HCT116 (cell line): ENCODE measurements at regions not wholly inside any gene's neighbourhood (a gene's known extent, or its start where the extent isn't known, plus 50 kb on each side); places are given as distances from the start of the nearest gene placed in this dataset.

ENCODE experiments used
- ATAC-seq: fragments of 200-7000 bp; cut with Tn5 transposase; 2 replicates; pipeline ENCODE4 v1.9.1; 2020; ENCODE audit warnings: mild to moderate bottlenecking, moderate library complexity
- BruUV-seq: library from RNA; stranded (reverse); fragments of 400-500 nt; replicated peaks from 2 replicates; lab custom pipeline; 2021; lab: Mats Ljungman, UMichigan
- CTCF ChIA-PET: fragments of 300-600 bp; sonication (Branson Sonifier 250); formaldehyde crosslinking; loops from one replicate; lab custom pipeline; 2021; ENCODE audit warnings: antibody characterized with exemption; lab: Charles Lee
- POLR2A ChIA-PET: fragments of 300-600, 350-600 bp; sonication (Branson Sonifier 250); formaldehyde crosslinking; loops from one replicate; lab custom pipeline; 2021; ENCODE audit warnings: antibody characterized with exemption; lab: Charles Lee
- RAD21 ChIA-PET, 2 experiments: fragments of 300-600 bp; sonication (Branson Sonifier 250); formaldehyde crosslinking; loops; one replicate each; lab custom pipeline; 2023; ENCODE audit warnings: low total read pairs in 2 of 2; ENCODE audit not compliant: uncharacterized antibody in 2 of 2, unreplicated experiment in 2 of 2, low non-redundant PET in 1 of 2; lab: Charles Lee
- DNase-seq: peaks from one replicate; pipeline ENCODE4 v3.0.0-alpha.2; 2010; ENCODE audit warnings: low read depth, low spot score
- H2AFZ ChIP-seq: fragments of 200-600 bp; shearing (Covaris generic), sonication (generic); 2 replicates; pipeline ENCODE4 v1.6.1; 2017; ENCODE audit warnings: low read depth, mixed run types, mixed read lengths, antibody characterized with exemption, low read length; ENCODE audit not compliant: poor library complexity, severe bottlenecking
- H3K27ac ChIP-seq: 2 replicates; pipeline ENCODE4 v1.5.1; 2012; ENCODE audit warnings: low read depth, low read length
- H3K27me3 ChIP-seq: fragments of 200-600 bp; sonication (generic); 2 replicates; pipeline ENCODE4 v1.6.1; 2016; ENCODE audit warnings: mixed run types, low read length, mixed read lengths; ENCODE audit not compliant: insufficient read depth
- H3K36me3 ChIP-seq, 2 experiments: fragments of 200-500 bp in 1 of 2; fragments of 200-600 bp in 1 of 2; sonication (Bioruptor generic) in 1 of 2; sonication (generic) in 1 of 2; 2 replicates each; pipeline versions ENCODE4 v1.5.1 to v1.6.1; 2014 to 2016; ENCODE audit warnings: low read length in 2 of 2, inconsistent platforms in 1 of 2, mixed read lengths in 1 of 2, mixed run types in 1 of 2; ENCODE audit not compliant: insufficient read depth in 2 of 2, control insufficient read depth in 1 of 2
- H3K4me1 ChIP-seq, 2 experiments: fragments of 200-600 bp in 1 of 2; sonication (generic) in 1 of 2; 2 replicates each; pipeline versions ENCODE4 v1.5.1 to v1.6.1; 2012 to 2017; ENCODE audit warnings: low read length in 2 of 2, inconsistent platforms in 1 of 2, mild to moderate bottlenecking in 1 of 2, mixed read lengths in 1 of 2, mixed run types in 1 of 2, moderate library complexity in 1 of 2; ENCODE audit not compliant: insufficient read depth in 2 of 2, control insufficient read depth in 1 of 2
- H3K4me2 ChIP-seq: fragments of 200-600 bp; sonication (generic); 2 replicates; pipeline ENCODE4 v1.6.1; 2017; ENCODE audit warnings: mixed run types, low read length, mixed read lengths
- H3K4me3 ChIP-seq, 2 experiments: fragments of 200-600 bp in 1 of 2; sonication (generic) in 1 of 2; replicated peaks in 1 of 2; 2 replicates each; pipeline ENCODE4 v1.5.1; 2011 to 2016; ENCODE audit warnings: low read length in 2 of 2, control low read depth in 1 of 2, low read depth in 1 of 2, mild to moderate bottlenecking in 1 of 2, mixed read lengths in 1 of 2, mixed run types in 1 of 2
- H3K79me2 ChIP-seq: fragments of 200-600 bp; sonication (generic); 2 replicates; pipeline ENCODE4 v1.6.1; 2017; ENCODE audit warnings: mild to moderate bottlenecking, mixed run types, low read length, moderate library complexity, mixed read lengths; ENCODE audit not compliant: insufficient read depth
- H3K9ac ChIP-seq: fragments of 200-600 bp; sonication (generic); 2 replicates; pipeline ENCODE4 v1.6.1; 2016; ENCODE audit warnings: low read length, mixed read lengths
- H3K9me2 ChIP-seq: fragments of 200-600 bp; sonication (generic), shearing (Covaris generic); 2 replicates; pipeline ENCODE4 v1.6.1; 2017; ENCODE audit warnings: mixed run types, mild to moderate bottlenecking, moderate library complexity; ENCODE audit not compliant: insufficient read depth
- H3K9me3 ChIP-seq, 2 experiments: fragments of 200-500 bp in 1 of 2; fragments of 200-600 bp in 1 of 2; sonication (Bioruptor generic) in 1 of 2; sonication (generic) in 1 of 2; 2 replicates each; pipeline ENCODE4 v1.6.1; 2014 to 2017; ENCODE audit warnings: low read length in 2 of 2, mixed read lengths in 2 of 2, inconsistent platforms in 1 of 2, low read depth in 1 of 2, mild to moderate bottlenecking in 1 of 2, mixed run types in 1 of 2, moderate library complexity in 1 of 2; ENCODE audit not compliant: control insufficient read depth in 1 of 2, insufficient read depth in 1 of 2
- H4K20me1 ChIP-seq: fragments of 200-600 bp; sonication (generic), shearing (Covaris generic); 2 replicates; pipeline ENCODE4 v1.6.1; 2017; ENCODE audit warnings: mixed run types, mild to moderate bottlenecking, moderate library complexity; ENCODE audit not compliant: insufficient read depth
- EGR1 ChIP-seq: IDR thresholded peaks from 2 replicates; pipeline ENCODE4 v1.6.1; 2012; ENCODE audit warnings: low read depth
- ELF1 ChIP-seq: IDR thresholded peaks from 2 replicates; pipeline ENCODE4 v1.6.1; 2012; ENCODE audit warnings: low read depth, borderline replicate concordance
- FOSL1 ChIP-seq: IDR thresholded peaks from 2 replicates; pipeline ENCODE4 v1.6.1; 2012; ENCODE audit warnings: low read depth
- JUND ChIP-seq: IDR thresholded peaks from 2 replicates; pipeline ENCODE4 v1.6.1; 2012
- POLR2AphosphoS5 ChIP-seq: IDR thresholded peaks from 2 replicates; pipeline ENCODE4 v1.6.1; 2011; ENCODE audit warnings: mild to moderate bottlenecking, low read depth, low read length, moderate library complexity
- SIN3A ChIP-seq: IDR thresholded peaks from 2 replicates; pipeline ENCODE4 v1.6.1; 2012; ENCODE audit warnings: low read depth
- SP1 ChIP-seq: IDR thresholded peaks from 2 replicates; pipeline ENCODE4 v1.6.1; 2012; ENCODE audit warnings: low read depth
- SRF ChIP-seq: IDR thresholded peaks from 2 replicates; pipeline ENCODE4 v1.6.1; 2012; ENCODE audit warnings: low read depth
- TCF7L2 ChIP-seq: IDR thresholded peaks from 2 replicates; pipeline ENCODE4 v1.7.0; 2011; ENCODE audit warnings: borderline replicate concordance, inconsistent platforms; ENCODE audit not compliant: insufficient read depth, insufficient read length; ENCODE audit errors: extremely low read depth
- ZFX ChIP-seq: fragments of 450-650 bp; IDR thresholded peaks from 2 replicates; pipeline ENCODE4 v1.6.1; 2017
- ZNF274 ChIP-seq: fragments of 200-500 bp; sonication (Bioruptor generic); IDR thresholded peaks from 2 replicates; pipeline ENCODE4 v1.6.1; 2014; ENCODE audit warnings: mild to moderate bottlenecking, low read depth, low read length, inconsistent platforms
- intact Hi-C: fragments of 100-400 bp; cut with micrococcal nuclease; formaldehyde crosslinking; loops from 2 replicates; pipeline ENCODE4 v1.10.0; 2022
- TF ChIP-seq, protein P1 (sequence below): IDR thresholded peaks from 2 replicates; pipeline ENCODE4 v1.6.1; 2012
- TF ChIP-seq, protein P2 (sequence below), 3 experiments: fragments of 200-600 bp in 1 of 3; sonication (generic) in 1 of 3; IDR thresholded peaks in 2 of 3; conservative IDR thresholded peaks in 1 of 3; 2 replicates each; pipeline ENCODE4 v1.5.1; 2012 to 2017; ENCODE audit warnings: low read depth in 2 of 3, low read length in 2 of 3, antibody characterized with exemption in 1 of 3, borderline replicate concordance in 1 of 3, control low read depth in 1 of 3, mild to moderate bottlenecking in 1 of 3, mixed read lengths in 1 of 3, mixed run types in 1 of 3, moderate library complexity in 1 of 3; ENCODE audit not compliant: insufficient read depth in 1 of 3

DNA sequence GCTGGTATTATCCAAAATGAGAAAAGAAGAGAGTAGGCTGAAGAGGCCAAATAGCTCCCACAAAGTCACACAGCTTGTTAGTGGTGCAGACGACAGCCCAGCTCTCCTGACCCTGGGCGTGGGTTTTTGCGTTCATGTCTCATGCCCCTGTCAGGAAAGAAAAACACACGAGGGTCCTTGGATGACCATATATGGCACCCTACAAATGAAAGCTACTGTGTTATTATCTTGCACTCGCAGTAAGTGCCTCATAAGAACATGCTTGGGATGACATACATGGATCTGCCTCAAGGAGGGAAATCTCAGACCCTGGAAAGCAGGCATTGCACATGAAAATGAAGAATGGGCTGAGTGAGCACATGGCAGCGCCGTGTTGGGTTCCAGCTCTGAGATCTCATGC is 89.7 kb downstream of the SEMA4F start:
- Histone ChIP-seq H3K36me3 (no peaks in the 10 kb centered on the region), H3K9me3 (no peaks in the 10 kb centered on the region), H3K27ac (no peak overlapping the region), H3K27me3 (no peaks in the 10 kb centered on the region), H3K9ac (no peak overlapping the region), H3K79me2 (no peaks in the 10 kb centered on the region), H4K20me1 (no peaks in the 10 kb centered on the region), H3K4me2 (no peak overlapping the region), H3K4me3 (no peak overlapping the region), H2AFZ (no peak overlapping the region), H3K4me1 (peaks cover 16 to 27% of the 10 kb centered on the region in 2 experiments), H3K9me2 (no peaks in the 10 kb centered on the region)
- ATAC-seq (no peak), DNase-seq (no peak)
- BruUV-seq, result no TSS peak
- POLR2A ChIA-PET, result no interaction called here
- TF ChIP-seq JUND (no peak), ZNF274 (no peak), TCF7L2 (no peak), SIN3A (no peak), FOSL1 (no peak), SP1 (no peak), ELF1 (no peak), POLR2AphosphoS5 (no peak), SRF (no peak), EGR1 (no peak), ZFX (no peak)
- TF ChIP-seq, protein P1, sequence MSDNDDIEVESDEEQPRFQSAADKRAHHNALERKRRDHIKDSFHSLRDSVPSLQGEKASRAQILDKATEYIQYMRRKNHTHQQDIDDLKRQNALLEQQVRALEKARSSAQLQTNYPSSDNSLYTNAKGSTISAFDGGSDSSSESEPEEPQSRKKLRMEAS, result no peak
- TF ChIP-seq, protein P2, sequence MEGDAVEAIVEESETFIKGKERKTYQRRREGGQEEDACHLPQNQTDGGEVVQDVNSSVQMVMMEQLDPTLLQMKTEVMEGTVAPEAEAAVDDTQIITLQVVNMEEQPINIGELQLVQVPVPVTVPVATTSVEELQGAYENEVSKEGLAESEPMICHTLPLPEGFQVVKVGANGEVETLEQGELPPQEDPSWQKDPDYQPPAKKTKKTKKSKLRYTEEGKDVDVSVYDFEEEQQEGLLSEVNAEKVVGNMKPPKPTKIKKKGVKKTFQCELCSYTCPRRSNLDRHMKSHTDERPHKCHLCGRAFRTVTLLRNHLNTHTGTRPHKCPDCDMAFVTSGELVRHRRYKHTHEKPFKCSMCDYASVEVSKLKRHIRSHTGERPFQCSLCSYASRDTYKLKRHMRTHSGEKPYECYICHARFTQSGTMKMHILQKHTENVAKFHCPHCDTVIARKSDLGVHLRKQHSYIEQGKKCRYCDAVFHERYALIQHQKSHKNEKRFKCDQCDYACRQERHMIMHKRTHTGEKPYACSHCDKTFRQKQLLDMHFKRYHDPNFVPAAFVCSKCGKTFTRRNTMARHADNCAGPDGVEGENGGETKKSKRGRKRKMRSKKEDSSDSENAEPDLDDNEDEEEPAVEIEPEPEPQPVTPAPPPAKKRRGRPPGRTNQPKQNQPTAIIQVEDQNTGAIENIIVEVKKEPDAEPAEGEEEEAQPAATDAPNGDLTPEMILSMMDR (IDR thresholded peaks at IDR 0.05 in 2 of 3, conservative IDR thresholded peaks at IDR 0.05 in 1 of 3; ENCODE audit: borderline replicate concordance in 1 of 3, insufficient read depth in 1 of 3, low read depth in 2 of 3, low read length in 2 of 3), result no peak
- TF ChIP-seq, all 23 proteins: peak for 0
- CTCF ChIA-PET, result no interaction called here
- RAD21 ChIA-PET, result no interaction called here
- intact Hi-C loops, result no loop called here
